Colonic mucosa (tissue), 4 donors: ENCODE measurements at regions not wholly inside any gene's neighbourhood (a gene's known extent, or its start where the extent isn't known, plus 50 kb on each side); places are given as distances from the start of the nearest gene placed in this dataset.

Experiments
- DNase-seq: peaks from one replicate; pipeline ENCODE4 v3.0.0-alpha.2; 2020
- H3K27ac ChIP-seq: fragments of 200-600 bp; one replicate; pipeline ENCODE4 v1.8.0; 2021
- H3K27me3 ChIP-seq: fragments of 200-600 bp; one replicate; pipeline ENCODE4 v1.8.0; 2021
- H3K36me3 ChIP-seq: fragments of 200-600 bp; one replicate; pipeline ENCODE4 v1.8.0; 2021
- H3K4me1 ChIP-seq: fragments of 200-600 bp; one replicate; pipeline ENCODE4 v1.8.0; 2021; ENCODE audit warnings: mild to moderate bottlenecking
- H3K4me3 ChIP-seq: fragments of 200-600 bp; one replicate; pipeline ENCODE4 v1.8.0; 2021
- H3K9ac ChIP-seq, 2 donors: one replicate each; pipeline ENCODE4 v1.7.0; 2013; ENCODE audit warnings: control low read depth in 2 of 2, low read depth in 2 of 2, low read length in 2 of 2
- H3K9me3 ChIP-seq: fragments of 200-600 bp; one replicate; pipeline ENCODE4 v1.8.0; 2021
- CTCF ChIP-seq: fragments of 200-600 bp; IDR thresholded peaks from one replicate; pipeline ENCODE4 v1.8.0; 2022; ENCODE audit warnings: antibody characterized with exemption, mild to moderate bottlenecking
- intact Hi-C: fragments of 100-400 bp; cut with DNase I; formaldehyde crosslinking; loops from one replicate; pipeline ENCODE4 v1.14.1; 2022
- donor health status: healthy.
- donor health status: DM: no; HTN: no; CAD: no.
- donor health status: DM: no; HTN: no; CAD: no.

DNA sequence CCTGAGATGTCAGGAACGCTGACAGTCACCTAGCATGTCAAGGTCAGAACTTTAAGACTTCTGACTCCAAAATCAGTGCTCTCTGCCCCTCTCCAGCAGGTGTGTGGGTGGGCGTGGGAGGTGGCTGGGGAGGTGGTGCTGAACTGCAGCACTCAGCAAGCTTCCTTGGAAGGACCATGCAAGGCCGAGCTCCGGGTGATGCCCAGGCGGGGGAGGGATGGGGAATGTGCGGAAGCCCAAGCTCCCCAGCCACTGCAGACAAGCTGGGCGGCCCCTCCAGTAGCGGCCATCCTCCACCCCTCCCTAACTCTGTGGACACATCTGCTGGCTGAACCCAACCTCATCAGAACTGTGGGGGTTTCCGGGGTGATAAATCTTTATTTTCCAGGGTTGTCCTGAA, 296.6 kb downstream of the TLE3 start:
- Histone ChIP-seq H3K36me3 (no peaks in the 10 kb centered on the region), H3K9me3 (no peaks in the 10 kb centered on the region), H3K9ac (no peak overlapping the region), H3K27ac (no peak overlapping the region), H3K4me3 (no peak overlapping the region), H3K4me1 (no peaks in the 10 kb centered on the region), H3K27me3 (no peaks in the 10 kb centered on the region)
- DNase-seq = no peak
- intact Hi-C loops = no loop called here
- TF ChIP-seq CTCF = no peak

- no peak for DNase-seq
- no peak for TF ChIP-seq CTCF
- Histone ChIP-seq H3K27me3 (no peaks in the 10 kb centered on the region), H3K27ac (no peak overlapping the region), H3K9ac (no peak overlapping the region), H3K9me3 (no peaks in the 10 kb centered on the region), H3K36me3 (no peaks in the 10 kb centered on the region), H3K4me3 (no peak overlapping the region), H3K4me1 (no peaks in the 10 kb centered on the region)
- intact Hi-C loops = no loop called here
Measured at GRCh38 chr15:69802432-69802831, 295.3 kb downstream of the TLE3 start.

GRCh38 chr15:69804786-69805185, 292.9 kb downstream of the TLE3 start:
- Histone ChIP-seq H3K27me3 (no peaks in the 10 kb centered on the region), H3K9me3 (no peaks in the 10 kb centered on the region), H3K4me3 (no peak overlapping the region), H3K9ac (no peak overlapping the region), H3K36me3 (no peaks in the 10 kb centered on the region), H3K27ac (no peak overlapping the region), H3K4me1 (no peaks in the 10 kb centered on the region)
- no peak for TF ChIP-seq CTCF
- no peak for DNase-seq
- intact Hi-C loops = no loop called here

DNA sequence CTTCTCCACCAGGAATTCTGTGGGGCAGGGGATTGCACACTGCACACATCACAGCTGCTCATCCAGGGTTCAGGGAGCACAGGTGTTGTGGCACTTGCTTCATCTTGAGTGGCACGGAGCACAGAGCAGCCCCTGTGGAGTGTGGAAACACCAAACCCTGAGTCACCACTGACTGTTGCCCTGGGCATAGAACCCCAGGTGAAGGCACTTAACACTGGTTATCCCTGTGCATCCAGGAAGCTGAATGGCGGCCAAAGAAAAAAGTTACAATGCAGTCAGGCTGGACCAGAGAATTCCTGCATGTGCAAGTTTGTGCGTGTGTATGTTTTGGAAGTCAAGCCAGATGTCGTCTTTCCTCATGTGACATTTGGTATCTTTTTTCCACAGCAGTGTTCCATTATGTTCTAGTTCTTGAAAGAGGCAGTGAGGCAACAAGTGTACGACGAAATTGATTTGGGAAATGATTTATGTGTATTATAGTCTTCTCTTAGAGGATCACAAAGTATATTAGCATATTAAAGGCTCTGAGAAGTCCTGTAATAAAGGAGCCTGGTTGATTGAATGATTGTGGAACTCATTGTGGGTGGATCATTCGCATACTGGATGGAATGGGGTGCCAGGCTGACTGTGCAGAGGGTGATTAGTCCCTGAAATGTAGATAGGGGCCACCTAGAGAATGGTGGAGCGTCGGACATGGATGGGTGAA, 292.3 kb downstream of the TLE3 start:
- no peak for DNase-seq
- intact Hi-C loops = no loop called here
- no peaks in the 10 kb centered on the region for H3K9me3 ChIP-seq
- H3K27me3 ChIP-seq = no peaks in the 10 kb centered on the region
- H3K36me3 ChIP-seq = no peaks in the 10 kb centered on the region
- TF ChIP-seq CTCF = no peak
- no peak overlapping the region for H3K27ac ChIP-seq
- no peak overlapping the region for H3K9ac ChIP-seq
- no peaks in the 10 kb centered on the region for H3K4me1 ChIP-seq
- H3K4me3 ChIP-seq = no peak overlapping the region

- intact Hi-C loops = no loop called here
- H3K9me3 ChIP-seq = no peaks in the 10 kb centered on the region
- DNase-seq = no peak
- H3K4me1 ChIP-seq = no peaks in the 10 kb centered on the region
- H3K4me3 ChIP-seq = no peak overlapping the region
- no peaks in the 10 kb centered on the region for H3K27me3 ChIP-seq
- H3K9ac ChIP-seq = no peak overlapping the region
- H3K36me3 ChIP-seq = no peaks in the 10 kb centered on the region
- H3K27ac ChIP-seq = no peak overlapping the region
- no peak for TF ChIP-seq CTCF
Measured at GRCh38 chr15:69806287-69806915, 291.3 kb downstream of the TLE3 start.
